Activated CD4-positive, alpha-beta memory T cell treated with anti-CD3 and anti-CD28 coated beads for 36 hours (primary cell): ENCODE measurements at regions not wholly inside any gene's neighbourhood (a gene's known extent, or its start where the extent isn't known, plus 50 kb on each side); places are given as distances from the start of the nearest gene placed in this dataset.
"Not testable (repeated sequence)": the region's sequence is repeated elsewhere in the genome, so short reads cannot be mapped to it uniquely, and the experiment has no call there.

ENCODE experiments used
- CTCF ChIA-PET: fragments of 350-600 bp; sonication (Branson Sonifier 250); formaldehyde crosslinking; loops from one replicate; lab custom pipeline; 2021; ENCODE audit warnings: antibody characterized with exemption, inconsistent platforms; lab: Charles Lee
- POLR2A ChIA-PET: fragments of 350-600 bp; sonication (Branson Sonifier 250); formaldehyde crosslinking; loops from one replicate; lab custom pipeline; 2021; ENCODE audit warnings: antibody characterized with exemption; lab: Charles Lee
- DNase-seq: peaks from one replicate; pipeline ENCODE4 v3.0.0-alpha.2; 2020
- H3K27ac Mint-ChIP-seq: one replicate; pipeline ENCODE4 v1.8.0; 2021; ENCODE audit warnings: mixed read lengths
- H3K27me3 Mint-ChIP-seq: one replicate; pipeline ENCODE4 v1.8.0; 2021; ENCODE audit warnings: mixed read lengths
- H3K36me3 Mint-ChIP-seq: one replicate; pipeline ENCODE4 v1.8.0; 2021; ENCODE audit warnings: mixed read lengths
- H3K4me1 Mint-ChIP-seq: one replicate; pipeline ENCODE4 v1.8.0; 2021; ENCODE audit warnings: low read depth, mixed read lengths
- H3K4me3 Mint-ChIP-seq: one replicate; pipeline ENCODE4 v1.8.0; 2021; ENCODE audit warnings: mild to moderate bottlenecking, mixed read lengths
- H3K9me3 Mint-ChIP-seq: one replicate; pipeline ENCODE4 v1.8.0; 2021; ENCODE audit warnings: mixed read lengths
- intact Hi-C: fragments of 100-400 bp; cut with micrococcal nuclease; formaldehyde crosslinking; loops from one replicate; pipeline ENCODE4 v1.15.1; 2023

- no peak for DNase-seq
- POLR2A ChIA-PET = no interaction called here
- Mint-ChIP-seq H3K27ac (no peak overlapping the region), H3K9me3 (no peaks in the 10 kb centered on the region), H3K4me3 (no peak overlapping the region), H3K36me3 (no peaks in the 10 kb centered on the region), H3K27me3 (no peaks in the 10 kb centered on the region), H3K4me1 (no peaks in the 10 kb centered on the region)
- CTCF ChIA-PET = no interaction called here
- intact Hi-C loops = no loop called here
Measured at GRCh38 chr12:5262885-5263284, 169.0 kb upstream of the NTF3 start.

- POLR2A ChIA-PET = no interaction called here
- DNase-seq = no peak
- Mint-ChIP-seq H3K9me3 (no peaks in the 10 kb centered on the region), H3K4me3 (no peak overlapping the region), H3K36me3 (no peaks in the 10 kb centered on the region), H3K4me1 (no peaks in the 10 kb centered on the region), H3K27ac (no peak overlapping the region), H3K27me3 (no peaks in the 10 kb centered on the region)
- intact Hi-C loops = no loop called here
- CTCF ChIA-PET = no interaction called here
Measured at GRCh38 chr12:5264006-5264405, 167.9 kb upstream of the NTF3 start.

- intact Hi-C loops = no loop called here
- DNase-seq = no peak
- no peaks in the 10 kb centered on the region for H3K27me3 Mint-ChIP-seq
- no peak overlapping the region for H3K27ac Mint-ChIP-seq
- ChIA-PET POLR2A (no interaction called here), CTCF (no interaction called here)
- no peaks in the 10 kb centered on the region for H3K4me1 Mint-ChIP-seq
- H3K9me3 Mint-ChIP-seq = no peaks in the 10 kb centered on the region
- H3K4me3 Mint-ChIP-seq = no peak overlapping the region
- H3K36me3 Mint-ChIP-seq = no peaks in the 10 kb centered on the region
Measured at GRCh38 chr12:5267603-5268423, 164.1 kb upstream of the NTF3 start.

GRCh38 chr12:5268424-5269210, 163.3 kb upstream of the NTF3 start:
- intact Hi-C loops = no loop called here
- ChIA-PET CTCF (no interaction called here), POLR2A (no interaction called here)
- Mint-ChIP-seq H3K4me3 (no peak overlapping the region), H3K27me3 (no peaks in the 10 kb centered on the region), H3K27ac (no peak overlapping the region), H3K9me3 (no peaks in the 10 kb centered on the region), H3K4me1 (no peaks in the 10 kb centered on the region), H3K36me3 (no peaks in the 10 kb centered on the region)
- DNase-seq = no peak

- no peaks in the 10 kb centered on the region for H3K27me3 Mint-ChIP-seq
- CTCF ChIA-PET = no interaction called here
- H3K36me3 Mint-ChIP-seq = no peaks in the 10 kb centered on the region
- H3K4me1 Mint-ChIP-seq = no peaks in the 10 kb centered on the region
- no peak overlapping the region for H3K4me3 Mint-ChIP-seq
- DNase-seq = no peak
- intact Hi-C loops = no loop called here
- H3K27ac Mint-ChIP-seq = no peak overlapping the region
- POLR2A ChIA-PET = no interaction called here
- H3K9me3 Mint-ChIP-seq = no peaks in the 10 kb centered on the region
Measured at GRCh38 chr12:5269846-5270245, 162.1 kb upstream of the NTF3 start.

GRCh38 chr12:5272018-5272785, 159.7 kb upstream of the NTF3 start:
- intact Hi-C loops = no loop called here
- DNase-seq = no peak
- no peaks in the 10 kb centered on the region for H3K9me3 Mint-ChIP-seq
- ChIA-PET POLR2A (no interaction called here), CTCF (no interaction called here)
- no peak overlapping the region for H3K27ac Mint-ChIP-seq
- no peaks in the 10 kb centered on the region for H3K36me3 Mint-ChIP-seq
- H3K4me1 Mint-ChIP-seq = no peaks in the 10 kb centered on the region
- no peaks in the 10 kb centered on the region for H3K27me3 Mint-ChIP-seq
- H3K4me3 Mint-ChIP-seq = no peak overlapping the region

- Mint-ChIP-seq H3K4me3 (no peak overlapping the region), H3K4me1 (no peaks in the 10 kb centered on the region), H3K27ac (no peak overlapping the region), H3K36me3 (no peaks in the 10 kb centered on the region), H3K27me3 (no peaks in the 10 kb centered on the region), H3K9me3 (no peaks in the 10 kb centered on the region)
- intact Hi-C loops = no loop called here
- DNase-seq = no peak
- ChIA-PET POLR2A (no interaction called here), CTCF (no interaction called here)
Measured at GRCh38 chr12:5273709-5274108, 158.2 kb upstream of the NTF3 start.

GRCh38 chr12:5276327-5276880, 155.5 kb upstream of the NTF3 start:
- ChIA-PET POLR2A (no interaction called here), CTCF (no interaction called here)
- H3K36me3 Mint-ChIP-seq = no peaks in the 10 kb centered on the region
- intact Hi-C loops = no loop called here
- H3K27me3 Mint-ChIP-seq = no peaks in the 10 kb centered on the region
- no peaks in the 10 kb centered on the region for H3K4me1 Mint-ChIP-seq
- no peaks in the 10 kb centered on the region for H3K9me3 Mint-ChIP-seq
- DNase-seq = no peak
- no peak overlapping the region for H3K4me3 Mint-ChIP-seq
- no peak overlapping the region for H3K27ac Mint-ChIP-seq

GRCh38 chr12:5280086-5280485, 151.8 kb upstream of the NTF3 start:
- CTCF ChIA-PET = no interaction called here
- H3K9me3 Mint-ChIP-seq = peaks cover 2% of the 10 kb centered on the region
- no peaks in the 10 kb centered on the region for H3K36me3 Mint-ChIP-seq
- H3K27ac Mint-ChIP-seq = no peak overlapping the region
- intact Hi-C loops = no loop called here
- no peaks in the 10 kb centered on the region for H3K27me3 Mint-ChIP-seq
- no peak for DNase-seq
- no peak overlapping the region for H3K4me3 Mint-ChIP-seq
- POLR2A ChIA-PET = no interaction called here
- no peaks in the 10 kb centered on the region for H3K4me1 Mint-ChIP-seq

GRCh38 chr12:5290368-5290767, 141.5 kb upstream of the NTF3 start:
- DNase-seq, intact Hi-C loops, H3K27ac Mint-ChIP-seq, POLR2A ChIA-PET, H3K4me1 Mint-ChIP-seq, H3K27me3 Mint-ChIP-seq, H3K36me3 Mint-ChIP-seq, H3K9me3 Mint-ChIP-seq, H3K4me3 Mint-ChIP-seq, CTCF ChIA-PET: not testable (repeated sequence)

GRCh38 chr12:5292651-5293050, 139.3 kb upstream of the NTF3 start:
- no peaks in the 10 kb centered on the region for H3K36me3 Mint-ChIP-seq
- intact Hi-C loops = no loop called here
- CTCF ChIA-PET = interaction anchor here (0.6 kb wide), 1 partner anchor 223 kb away, joined by 3 read pairs; no protein-coding TSS in a partner anchor
- no peaks in the 10 kb centered on the region for H3K9me3 Mint-ChIP-seq
- no peak overlapping the region for H3K4me3 Mint-ChIP-seq
- DNase-seq = no peak
- POLR2A ChIA-PET = no interaction called here
- no peaks in the 10 kb centered on the region for H3K4me1 Mint-ChIP-seq
- H3K27me3 Mint-ChIP-seq = peaks cover 5% of the 10 kb centered on the region
- H3K27ac Mint-ChIP-seq = no peak overlapping the region

GRCh38 chr12:5293773-5294172, 138.1 kb upstream of the NTF3 start:
- intact Hi-C loops = no loop called here
- no peaks in the 10 kb centered on the region for H3K9me3 Mint-ChIP-seq
- ChIA-PET CTCF (no interaction called here), POLR2A (no interaction called here)
- no peak overlapping the region for H3K27ac Mint-ChIP-seq
- H3K36me3 Mint-ChIP-seq = no peaks in the 10 kb centered on the region
- DNase-seq = no peak
- peaks cover 5% of the 10 kb centered on the region for H3K27me3 Mint-ChIP-seq
- no peak overlapping the region for H3K4me3 Mint-ChIP-seq
- no peaks in the 10 kb centered on the region for H3K4me1 Mint-ChIP-seq
